ENCODE measurements at regions not wholly inside any gene's neighbourhood (a gene's known extent, or its start where the extent isn't known, plus 50 kb on each side); places are given as distances from the start of the nearest gene placed in this dataset.

GRCh38 chr2:188645986-188646385 lies 328.2 kb upstream of the COL3A1 start:
- no peak for TF ChIP-seq CTCF (IDR thresholded peaks at IDR 0.05; ENCODE audit: unreplicated experiment)
- no peaks in the 10 kb centered on the region for H3K27me3 Mint-ChIP-seq
- no peak overlapping the region for H3K4me3 Mint-ChIP-seq (ENCODE audit: low read depth)
- no peak overlapping the region for H3K27ac Mint-ChIP-seq
- H3K36me3 Mint-ChIP-seq (ENCODE audit: insufficient read depth): no peaks in the 10 kb centered on the region
- no peak for DNase-seq (ENCODE audit: low spot score, unreplicated experiment)
- peaks cover 3% of the 10 kb centered on the region for H3K9me3 Mint-ChIP-seq (ENCODE audit: low read depth)
- H3K4me1 Mint-ChIP-seq (ENCODE audit: low read depth): no peaks in the 10 kb centered on the region

GRCh38 chr2:188647430-188648070 lies 326.6 kb upstream of the COL3A1 start:
- no peaks in the 10 kb centered on the region for H3K36me3 Mint-ChIP-seq (ENCODE audit: insufficient read depth)
- H3K9me3 Mint-ChIP-seq (ENCODE audit: low read depth): peaks cover 3% of the 10 kb centered on the region
- H3K27ac Mint-ChIP-seq: no peak overlapping the region
- TF ChIP-seq CTCF (IDR thresholded peaks at IDR 0.05; ENCODE audit: unreplicated experiment): no peak
- no peaks in the 10 kb centered on the region for H3K4me1 Mint-ChIP-seq (ENCODE audit: low read depth)
- no peaks in the 10 kb centered on the region for H3K27me3 Mint-ChIP-seq
- H3K4me3 Mint-ChIP-seq (ENCODE audit: low read depth): no peak overlapping the region
- no peak for DNase-seq (ENCODE audit: low spot score, unreplicated experiment)

GRCh38 chr2:188659656-188660406 lies 314.3 kb upstream of the COL3A1 start:
- DNase-seq (ENCODE audit: low spot score, unreplicated experiment): no peak
- no peak overlapping the region for H3K27ac Mint-ChIP-seq
- peaks cover 7% of the 10 kb centered on the region for H3K4me1 Mint-ChIP-seq (ENCODE audit: low read depth)
- no peaks in the 10 kb centered on the region for H3K27me3 Mint-ChIP-seq
- H3K36me3 Mint-ChIP-seq (ENCODE audit: insufficient read depth): no peaks in the 10 kb centered on the region
- no peaks in the 10 kb centered on the region for H3K9me3 Mint-ChIP-seq (ENCODE audit: low read depth)
- TF ChIP-seq CTCF (IDR thresholded peaks at IDR 0.05; ENCODE audit: unreplicated experiment): no peak
- H3K4me3 Mint-ChIP-seq (ENCODE audit: low read depth): no peak overlapping the region

GRCh38 chr2:188663301-188663700 lies 310.9 kb upstream of the COL3A1 start:
- no peaks in the 10 kb centered on the region for H3K27me3 Mint-ChIP-seq
- no peaks in the 10 kb centered on the region for H3K9me3 Mint-ChIP-seq (ENCODE audit: low read depth)
- no peaks in the 10 kb centered on the region for H3K36me3 Mint-ChIP-seq (ENCODE audit: insufficient read depth)
- H3K27ac Mint-ChIP-seq: no peak overlapping the region
- TF ChIP-seq CTCF (IDR thresholded peaks at IDR 0.05; ENCODE audit: unreplicated experiment): no peak
- no peak overlapping the region for H3K4me3 Mint-ChIP-seq (ENCODE audit: low read depth)
- DNase-seq (ENCODE audit: low spot score, unreplicated experiment): no peak
- H3K4me1 Mint-ChIP-seq (ENCODE audit: low read depth): no peaks in the 10 kb centered on the region

- no peak for DNase-seq (ENCODE audit: low spot score, unreplicated experiment)
- H3K36me3 Mint-ChIP-seq (ENCODE audit: insufficient read depth): no peaks in the 10 kb centered on the region
- H3K4me3 Mint-ChIP-seq (ENCODE audit: low read depth): no peak overlapping the region
- no peaks in the 10 kb centered on the region for H3K9me3 Mint-ChIP-seq (ENCODE audit: low read depth)
- TF ChIP-seq CTCF (IDR thresholded peaks at IDR 0.05; ENCODE audit: unreplicated experiment): no peak
- H3K4me1 Mint-ChIP-seq (ENCODE audit: low read depth): no peaks in the 10 kb centered on the region
- no peaks in the 10 kb centered on the region for H3K27me3 Mint-ChIP-seq
- no peak overlapping the region for H3K27ac Mint-ChIP-seq
These were observed 309.8 kb upstream of the COL3A1 start for GRCh38 chr2:188664416-188664815.

All from progenitor cell of endocrine pancreas (in vitro differentiated cells).